HG02943 (cell line): ENCODE measurements at regions not wholly inside any gene's neighbourhood (a gene's known extent, or its start where the extent isn't known, plus 50 kb on each side); places are given as distances from the start of the nearest gene placed in this dataset.

Experiments
- ATAC-seq: cut with Tn5 transposase; IDR thresholded peaks from one replicate; pipeline ENCODE4 v1.9.1; 2021; ENCODE audit warnings: mild to moderate bottlenecking, low read depth, moderate library complexity; ENCODE audit not compliant: unreplicated experiment

DNA sequence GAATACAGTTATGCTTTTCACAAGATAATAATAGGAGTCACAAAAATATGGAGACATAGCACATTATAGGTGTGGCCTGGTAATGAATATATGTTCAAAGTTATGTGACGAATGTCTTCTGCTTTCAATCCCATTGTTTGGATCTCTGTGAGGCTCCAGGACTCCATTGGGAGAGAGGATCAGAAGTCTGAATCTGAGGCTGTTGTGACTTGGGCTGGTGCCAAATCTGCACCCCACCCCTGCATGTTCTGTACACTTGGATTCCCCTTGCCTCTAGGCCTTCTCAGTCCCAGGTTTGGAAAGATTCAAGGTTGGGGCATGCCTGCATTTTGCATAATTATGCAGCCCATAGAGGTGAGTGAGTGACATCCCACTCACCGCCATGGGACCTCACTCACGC, 103.1 kb upstream of the MGAT5 start:
- no peak for ATAC-seq

GRCh38 chr2:134152045-134153010, 101.5 kb upstream of the MGAT5 start:
- ATAC-seq = no peak

GRCh38 chr2:134153294-134153880, 100.5 kb upstream of the MGAT5 start:
- ATAC-seq = no peak

- ATAC-seq = peak; percentile 66
Measured at GRCh38 chr2:134154246-134154645, 99.6 kb upstream of the MGAT5 start.

GRCh38 chr2:134155134-134155533, 98.7 kb upstream of the MGAT5 start:
- peak; percentile 74 for ATAC-seq

DNA sequence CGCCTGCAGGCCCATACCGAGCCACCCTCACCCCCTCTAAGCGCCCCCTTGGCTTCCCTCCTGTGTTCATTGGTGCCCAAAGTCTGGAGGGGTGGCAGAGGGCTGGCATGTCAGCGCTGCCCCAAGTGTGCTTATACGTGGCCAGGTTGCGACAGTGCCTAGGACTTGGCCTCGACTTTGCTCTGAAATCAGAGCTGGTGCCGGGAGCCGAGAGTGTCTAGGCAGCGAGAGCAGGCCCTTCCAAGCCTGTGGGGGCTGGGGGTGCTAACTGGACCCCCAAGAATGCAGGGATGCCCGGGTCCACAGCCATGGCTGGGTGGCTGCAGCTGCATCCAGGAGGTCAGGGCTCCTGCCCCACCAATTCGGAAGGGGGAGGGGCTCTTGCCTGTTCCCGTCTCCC, 95.6 kb upstream of the MGAT5 start:
- no peak for ATAC-seq

GRCh38 chr2:134161170-134161547, 92.7 kb upstream of the MGAT5 start:
- no peak for ATAC-seq

DNA sequence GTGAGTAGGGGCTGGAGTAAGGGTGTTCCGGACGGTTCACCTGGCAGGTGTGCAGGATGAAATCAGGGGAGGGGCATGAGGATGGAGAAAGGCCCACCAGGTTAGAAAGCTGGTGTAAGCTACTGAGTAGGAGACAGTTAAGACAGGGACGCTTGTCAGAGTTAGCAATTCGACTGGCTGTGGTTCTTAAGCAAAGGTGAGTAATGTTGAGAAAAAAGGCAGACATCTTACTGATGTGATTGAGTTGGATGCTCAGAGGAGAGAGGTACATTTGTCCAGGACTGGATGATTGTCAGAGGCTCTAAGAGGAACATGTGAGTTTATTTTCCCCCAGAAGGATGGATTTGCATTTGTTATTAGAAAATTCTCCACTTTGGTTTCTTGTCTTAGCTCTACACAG, 90.5 kb upstream of the MGAT5 start:
- ATAC-seq = no peak

GRCh38 chr2:134164306-134164705, 89.6 kb upstream of the MGAT5 start:
- ATAC-seq = no peak

DNA sequence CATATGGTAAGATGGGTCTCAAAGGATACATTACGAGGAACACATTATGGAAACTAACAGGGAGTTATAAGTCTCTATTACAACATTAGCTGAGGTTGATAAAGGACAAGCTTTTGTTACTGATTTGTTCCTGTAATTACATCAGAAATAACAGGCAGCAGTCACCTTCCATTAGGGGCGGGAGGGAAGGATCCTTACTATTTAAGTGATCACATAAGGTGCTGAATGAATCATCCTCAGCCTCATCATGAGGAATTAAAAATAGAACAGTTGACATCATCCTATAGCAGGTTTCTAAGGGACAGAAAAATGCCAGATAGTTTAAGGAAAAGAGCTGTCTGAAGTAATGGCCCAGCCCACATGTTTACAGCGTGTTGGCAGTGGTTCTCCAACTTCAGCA, 86.9 kb upstream of the MGAT5 start:
- ATAC-seq = no peak

DNA sequence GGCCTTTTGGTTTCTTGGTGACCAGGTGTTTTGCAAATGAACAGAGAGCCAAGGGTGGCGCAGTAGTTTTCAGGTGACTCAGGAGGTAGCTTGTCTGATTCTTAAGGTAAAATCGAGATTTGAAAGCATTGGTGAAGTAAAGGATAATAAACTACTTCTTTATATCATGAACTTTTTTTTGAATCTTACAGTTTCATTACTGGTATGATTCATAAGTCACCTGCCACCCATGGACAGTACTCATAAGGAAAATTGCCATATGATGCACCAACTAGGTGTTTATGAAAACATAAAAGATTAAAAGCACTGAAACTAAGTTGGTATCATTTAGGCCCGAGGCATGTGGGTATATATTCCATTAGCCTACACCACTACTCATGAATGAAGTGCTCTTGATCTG, 84.1 kb upstream of the MGAT5 start:
- ATAC-seq = no peak

GRCh38 chr2:134170294-134170693, 83.6 kb upstream of the MGAT5 start:
- no peak for ATAC-seq

DNA sequence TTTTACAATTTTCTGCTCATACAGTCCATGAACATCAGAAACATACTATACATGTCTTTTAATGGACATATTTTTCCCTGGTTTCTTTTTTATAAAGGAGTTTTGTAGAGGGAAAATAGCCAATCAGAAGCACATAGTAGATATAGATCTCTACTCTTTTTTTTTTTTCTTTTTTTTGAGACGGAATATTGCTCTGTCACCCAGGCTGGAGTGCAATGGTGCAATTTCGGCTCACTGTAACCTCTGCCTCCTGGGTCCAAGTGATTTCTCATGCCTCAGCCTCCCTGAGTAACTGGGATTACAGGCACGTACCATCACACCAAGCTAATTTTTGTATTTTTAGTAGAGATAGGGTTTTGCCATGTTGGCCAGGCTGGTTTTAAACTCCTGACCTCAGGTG, 83.2 kb upstream of the MGAT5 start:
- ATAC-seq = no peak

- ATAC-seq = no peak
Measured at GRCh38 chr2:134173338-134174016, 80.4 kb upstream of the MGAT5 start.

- ATAC-seq = no peak
Measured at GRCh38 chr2:134174711-134175110, 79.2 kb upstream of the MGAT5 start.

GRCh38 chr2:134175834-134176233, 78.0 kb upstream of the MGAT5 start:
- no peak for ATAC-seq

DNA sequence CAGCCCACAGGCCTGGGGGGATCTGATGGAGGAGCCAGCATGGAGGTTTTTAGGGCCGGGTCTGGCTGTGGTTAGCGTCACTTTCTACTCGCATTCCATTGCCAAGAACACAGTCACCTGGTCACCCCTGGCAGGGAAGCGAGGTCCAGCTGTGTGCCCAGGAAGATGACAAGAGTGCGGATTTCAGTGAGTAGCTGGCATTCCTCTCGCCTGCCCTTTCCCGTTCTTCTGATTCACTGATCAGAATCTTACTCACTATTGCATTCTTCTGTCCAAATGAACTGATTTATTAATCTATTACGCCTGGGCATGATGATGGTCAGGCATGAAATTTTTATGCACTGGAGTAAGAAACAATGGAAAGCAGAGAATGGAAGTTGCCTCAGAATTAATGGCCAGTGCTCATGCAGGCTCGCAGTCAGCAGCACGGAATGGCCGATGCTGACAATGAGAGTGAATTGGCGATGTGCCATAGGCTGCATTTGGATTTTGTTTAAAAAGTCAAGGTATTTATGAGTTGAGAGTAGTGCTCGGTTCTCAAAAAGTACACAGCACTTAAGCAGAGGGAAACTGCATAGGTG, 76.4 kb upstream of the MGAT5 start:
- ATAC-seq = no peak

GRCh38 chr2:134178138-134178877, 75.6 kb upstream of the MGAT5 start:
- no peak for ATAC-seq

- peak; percentile 57 for ATAC-seq
Measured at GRCh38 chr2:134181219-134181618, 72.7 kb upstream of the MGAT5 start.

DNA sequence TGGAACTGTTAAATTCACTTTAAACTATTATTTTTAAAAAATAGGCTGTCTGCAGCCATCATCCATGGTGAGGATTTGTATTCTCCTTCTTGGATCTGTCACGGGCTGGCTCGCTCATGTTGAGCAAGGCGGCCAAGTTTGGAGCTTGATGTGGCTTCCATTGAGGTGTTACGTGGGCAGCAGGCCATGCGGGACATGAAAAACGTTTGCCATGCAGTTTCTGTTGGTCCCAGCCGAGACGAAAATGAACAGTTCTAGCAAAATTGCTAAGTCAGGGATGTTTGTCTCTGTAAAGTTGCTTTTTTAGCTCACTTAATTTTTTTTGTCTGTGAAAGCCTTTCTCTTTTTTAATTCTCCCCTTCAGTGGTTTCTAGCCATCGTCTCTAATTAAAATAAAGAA, 70.2 kb upstream of the MGAT5 start:
- ATAC-seq = no peak
